Stimulated activated naive CD8-positive, alpha-beta T cell treated with anti-CD3 and anti-CD28 coated beads, Interleukin-15, Interleukin-2, amounts not matched to agents 100 ng/mL and 50 ng/mL, for 24 hours (primary cell): ENCODE measurements at regions not wholly inside any gene's neighbourhood (a gene's known extent, or its start where the extent isn't known, plus 50 kb on each side); places are given as distances from the start of the nearest gene placed in this dataset.

Experiments used
- H3K27ac Mint-ChIP-seq: one replicate; pipeline ENCODE4 v1.8.0; 2021; ENCODE audit warnings: mild to moderate bottlenecking, mixed read lengths
- H3K27me3 Mint-ChIP-seq: one replicate; pipeline ENCODE4 v1.8.0; 2021; ENCODE audit warnings: mixed read lengths
- H3K36me3 Mint-ChIP-seq: one replicate; pipeline ENCODE4 v1.8.0; 2021; ENCODE audit warnings: low read depth, mixed read lengths
- H3K4me1 Mint-ChIP-seq: one replicate; pipeline ENCODE4 v1.8.0; 2021; ENCODE audit warnings: low read depth, mixed read lengths
- H3K4me3 Mint-ChIP-seq: one replicate; pipeline ENCODE4 v1.8.0; 2021; ENCODE audit warnings: mild to moderate bottlenecking, mixed read lengths
- H3K9me3 Mint-ChIP-seq: one replicate; pipeline ENCODE4 v1.8.0; 2021; ENCODE audit warnings: mixed read lengths

GRCh38 chr6:971981-972640 lies 279.2 kb upstream of the EXOC2 start:
- Mint-ChIP-seq H3K4me3 (no peak overlapping the region), H3K27me3 (peaks cover 6% of the 10 kb centered on the region), H3K36me3 (no peaks in the 10 kb centered on the region), H3K9me3 (peaks cover 5% of the 10 kb centered on the region), H3K4me1 (no peaks in the 10 kb centered on the region), H3K27ac (no peak overlapping the region)

- Mint-ChIP-seq H3K4me3 (no peak overlapping the region), H3K4me1 (no peaks in the 10 kb centered on the region), H3K9me3 (no peaks in the 10 kb centered on the region), H3K27me3 (peaks cover 20% of the 10 kb centered on the region), H3K27ac (no peak overlapping the region), H3K36me3 (no peaks in the 10 kb centered on the region)
Observed at GRCh38 chr6:968791-969190, 275.9 kb upstream of the EXOC2 start.

DNA sequence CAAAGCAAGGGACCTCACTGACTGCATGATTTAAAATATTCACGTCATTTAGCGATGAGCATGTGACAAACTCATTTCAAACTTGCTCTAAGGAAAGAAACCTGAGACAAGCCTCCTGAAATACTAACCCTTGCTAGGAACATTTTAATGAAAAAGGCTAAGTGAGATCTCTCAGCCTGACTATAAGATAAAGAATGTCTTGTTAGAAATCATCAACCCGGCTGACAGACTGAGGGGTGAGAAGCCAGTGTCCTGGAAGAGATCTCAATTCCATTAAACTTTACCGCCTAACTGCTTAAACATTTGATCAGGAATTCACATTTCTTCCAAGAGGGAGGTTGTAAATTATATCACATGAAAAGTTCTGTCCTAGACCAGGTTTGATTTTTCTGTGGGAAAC lies 274.8 kb upstream of the EXOC2 start:
- peaks cover 26% of the 10 kb centered on the region for H3K27me3 Mint-ChIP-seq
- no peak overlapping the region for H3K27ac Mint-ChIP-seq
- H3K4me3 Mint-ChIP-seq = no peak overlapping the region
- H3K36me3 Mint-ChIP-seq = no peaks in the 10 kb centered on the region
- H3K9me3 Mint-ChIP-seq = no peaks in the 10 kb centered on the region
- H3K4me1 Mint-ChIP-seq = no peaks in the 10 kb centered on the region

GRCh38 chr6:965343-965742 lies 272.4 kb upstream of the EXOC2 start:
- no peaks in the 10 kb centered on the region for H3K4me1 Mint-ChIP-seq
- no peak overlapping the region for H3K4me3 Mint-ChIP-seq
- no peak overlapping the region for H3K27ac Mint-ChIP-seq
- peaks cover 30% of the 10 kb centered on the region for H3K27me3 Mint-ChIP-seq
- no peaks in the 10 kb centered on the region for H3K9me3 Mint-ChIP-seq
- H3K36me3 Mint-ChIP-seq = no peaks in the 10 kb centered on the region

DNA sequence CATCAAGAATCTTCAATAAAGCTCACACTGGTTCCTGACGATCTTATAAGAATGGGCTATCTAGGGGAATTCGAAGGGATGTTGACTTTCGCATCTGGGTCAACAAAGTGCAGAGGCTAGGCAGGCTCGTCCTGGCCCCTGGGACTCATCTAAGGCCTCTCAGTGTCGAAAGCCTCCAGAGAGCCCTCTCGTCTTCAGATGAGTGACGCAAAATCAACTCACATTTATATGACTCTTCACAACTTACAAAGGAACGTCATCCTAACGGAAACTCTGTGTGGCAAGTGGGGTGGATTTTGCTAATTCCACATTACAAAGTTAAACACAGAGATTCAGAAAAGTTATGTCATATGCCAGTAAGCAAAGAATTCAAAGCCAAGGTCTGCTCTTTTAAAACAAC lies 270.5 kb upstream of the EXOC2 start:
- H3K36me3 Mint-ChIP-seq = no peaks in the 10 kb centered on the region
- no peak overlapping the region for H3K4me3 Mint-ChIP-seq
- H3K9me3 Mint-ChIP-seq = no peaks in the 10 kb centered on the region
- no peak overlapping the region for H3K27ac Mint-ChIP-seq
- H3K27me3 Mint-ChIP-seq = peaks cover 36% of the 10 kb centered on the region
- H3K4me1 Mint-ChIP-seq = no peaks in the 10 kb centered on the region

DNA sequence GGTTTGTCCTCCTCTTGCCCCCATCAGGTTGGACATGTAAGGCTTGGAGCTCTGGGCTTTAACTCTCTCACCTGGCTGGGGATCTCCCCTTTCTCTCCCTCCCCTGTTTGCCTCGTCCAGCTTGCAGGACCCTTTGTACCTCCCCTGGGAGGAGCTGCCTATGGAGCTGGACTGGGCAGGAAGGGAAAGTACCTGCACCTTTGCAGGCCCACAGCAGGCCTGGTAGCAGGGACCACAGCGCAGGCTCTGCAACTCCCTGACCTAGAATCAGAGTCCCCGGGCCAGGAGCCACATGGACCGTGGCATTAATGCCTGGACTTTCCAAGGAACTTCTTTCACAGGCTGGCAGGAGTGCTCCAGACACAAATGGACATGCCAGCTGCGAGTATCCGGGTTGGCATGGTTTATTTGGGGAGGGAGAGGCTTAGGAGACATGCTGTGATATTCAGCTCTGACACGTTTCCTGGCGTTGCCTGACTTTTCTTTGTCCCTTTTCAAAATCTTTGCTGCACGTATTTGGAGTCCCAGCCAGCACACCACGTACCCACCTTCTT lies 268.5 kb upstream of the EXOC2 start:
- no peak overlapping the region for H3K4me3 Mint-ChIP-seq
- no peaks in the 10 kb centered on the region for H3K9me3 Mint-ChIP-seq
- H3K36me3 Mint-ChIP-seq = no peaks in the 10 kb centered on the region
- peaks cover 39% of the 10 kb centered on the region for H3K27me3 Mint-ChIP-seq
- no peaks in the 10 kb centered on the region for H3K4me1 Mint-ChIP-seq
- H3K27ac Mint-ChIP-seq = no peak overlapping the region

- Mint-ChIP-seq H3K27ac (no peak overlapping the region), H3K9me3 (no peaks in the 10 kb centered on the region), H3K4me3 (no peak overlapping the region), H3K36me3 (no peaks in the 10 kb centered on the region), H3K27me3 (peaks cover 34% of the 10 kb centered on the region), H3K4me1 (no peaks in the 10 kb centered on the region)
Observed at GRCh38 chr6:960356-960755, 267.4 kb upstream of the EXOC2 start.

DNA sequence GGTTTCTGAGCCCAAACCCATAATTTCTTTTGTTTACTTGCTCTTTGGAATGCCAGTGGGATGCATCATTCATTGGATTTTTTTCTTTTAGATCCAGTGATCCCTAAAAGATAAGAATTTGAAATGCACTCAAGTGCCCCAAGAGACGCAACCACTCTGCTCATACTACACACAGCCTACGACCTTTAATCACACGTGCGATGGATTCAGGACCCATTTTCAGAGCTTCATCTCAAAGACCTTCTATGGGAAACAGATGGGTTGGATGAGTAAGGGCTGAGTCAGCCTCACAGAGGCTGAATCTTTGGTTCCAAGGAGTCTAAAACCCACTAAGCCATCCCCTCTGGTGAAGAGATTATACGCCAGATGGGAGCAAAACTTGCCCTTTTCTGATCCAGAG lies 265.5 kb upstream of the EXOC2 start:
- Mint-ChIP-seq H3K27me3 (peaks cover 32% of the 10 kb centered on the region), H3K9me3 (no peaks in the 10 kb centered on the region), H3K27ac (no peak overlapping the region), H3K4me3 (no peak overlapping the region), H3K36me3 (no peaks in the 10 kb centered on the region), H3K4me1 (no peaks in the 10 kb centered on the region)

- Mint-ChIP-seq H3K27ac (no peak overlapping the region), H3K36me3 (no peaks in the 10 kb centered on the region), H3K4me3 (no peak overlapping the region), H3K9me3 (no peaks in the 10 kb centered on the region), H3K4me1 (no peaks in the 10 kb centered on the region), H3K27me3 (peaks cover 35% of the 10 kb centered on the region)
Observed at GRCh38 chr6:951399-952181, 258.7 kb upstream of the EXOC2 start.

DNA sequence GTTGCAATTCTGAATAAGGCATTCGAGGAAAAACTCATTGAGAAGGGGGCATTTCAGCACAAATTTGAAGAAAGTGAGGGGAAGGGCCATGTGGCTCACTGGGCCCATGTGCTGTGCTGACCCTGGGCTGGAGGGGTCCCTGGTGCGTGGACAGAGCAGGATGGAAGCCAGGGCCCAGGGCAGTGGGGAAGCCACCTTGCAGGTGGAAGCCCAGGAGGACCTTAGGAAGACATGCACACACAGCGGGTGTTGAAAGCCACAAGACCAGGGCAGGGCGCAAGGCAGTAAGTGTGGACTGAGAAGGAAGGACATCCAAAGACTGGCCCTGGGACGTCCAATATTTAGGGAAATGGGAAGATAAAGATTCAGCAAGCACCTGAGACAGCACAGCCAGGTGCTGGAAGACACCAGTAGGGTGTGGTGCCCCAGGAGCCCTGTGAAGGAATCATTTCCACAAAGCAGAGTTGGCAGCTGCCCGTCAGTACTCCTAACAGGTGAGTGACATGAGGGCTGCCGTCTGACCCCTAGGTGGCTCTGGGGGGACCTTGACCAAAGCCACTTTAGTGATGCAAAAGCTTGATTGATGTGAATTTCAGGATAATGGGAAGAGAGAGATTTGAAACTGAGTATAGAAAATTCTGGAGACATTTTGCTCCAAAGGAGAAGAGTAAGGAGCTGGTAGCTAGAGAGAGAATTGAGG lies 254.4 kb upstream of the EXOC2 start:
- Mint-ChIP-seq H3K4me3 (no peak overlapping the region), H3K36me3 (no peaks in the 10 kb centered on the region), H3K27ac (no peak overlapping the region), H3K27me3 (peaks cover 17% of the 10 kb centered on the region), H3K4me1 (no peaks in the 10 kb centered on the region), H3K9me3 (no peaks in the 10 kb centered on the region)

GRCh38 chr6:946546-946945 lies 253.6 kb upstream of the EXOC2 start:
- Mint-ChIP-seq H3K36me3 (no peaks in the 10 kb centered on the region), H3K4me3 (no peak overlapping the region), H3K27ac (no peak overlapping the region), H3K4me1 (no peaks in the 10 kb centered on the region), H3K9me3 (no peaks in the 10 kb centered on the region), H3K27me3 (peaks cover 17% of the 10 kb centered on the region)

GRCh38 chr6:939526-940252 lies 246.8 kb upstream of the EXOC2 start:
- Mint-ChIP-seq H3K4me1 (no peaks in the 10 kb centered on the region), H3K36me3 (no peaks in the 10 kb centered on the region), H3K27ac (no peak overlapping the region), H3K9me3 (no peaks in the 10 kb centered on the region), H3K4me3 (no peak overlapping the region), H3K27me3 (peaks cover 7% of the 10 kb centered on the region)

GRCh38 chr6:938916-939315 lies 246.0 kb upstream of the EXOC2 start:
- H3K9me3 Mint-ChIP-seq = no peaks in the 10 kb centered on the region
- H3K4me1 Mint-ChIP-seq = no peaks in the 10 kb centered on the region
- no peak overlapping the region for H3K4me3 Mint-ChIP-seq
- H3K27ac Mint-ChIP-seq = no peak overlapping the region
- peaks cover 7% of the 10 kb centered on the region for H3K27me3 Mint-ChIP-seq
- no peaks in the 10 kb centered on the region for H3K36me3 Mint-ChIP-seq

DNA sequence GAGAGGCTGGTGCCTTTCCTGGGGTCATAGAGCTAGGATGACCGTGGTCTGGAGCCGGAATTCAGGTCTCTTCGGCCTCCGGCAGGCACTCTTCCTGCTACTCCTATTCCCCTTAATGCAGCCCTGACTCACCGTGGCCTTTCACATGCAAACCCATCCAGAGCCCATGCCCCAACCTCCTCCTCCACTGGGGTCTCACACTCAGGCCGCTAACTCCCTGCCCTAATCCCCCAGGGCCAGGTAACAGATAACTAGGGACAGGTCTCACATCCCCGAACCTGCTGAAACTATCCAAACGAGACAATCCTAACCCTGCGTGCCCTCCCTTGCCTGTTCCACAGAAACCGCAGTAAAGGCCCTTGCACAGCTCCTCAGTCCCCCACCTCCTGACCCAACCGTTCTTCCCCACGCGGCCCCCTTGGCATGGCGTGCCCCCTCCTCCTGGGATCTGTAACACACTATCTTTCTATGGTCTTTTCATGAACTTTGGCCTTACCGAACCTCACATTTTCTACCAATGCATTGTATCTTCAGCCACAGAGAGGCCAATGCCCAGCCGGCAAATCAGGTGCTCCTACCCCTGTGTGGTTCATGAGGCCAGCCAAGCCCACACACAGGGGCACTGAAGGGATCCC lies 245.4 kb upstream of the EXOC2 start:
- no peaks in the 10 kb centered on the region for H3K36me3 Mint-ChIP-seq
- H3K27me3 Mint-ChIP-seq = peaks cover 7% of the 10 kb centered on the region
- no peak overlapping the region for H3K4me3 Mint-ChIP-seq

More for the DNA sequence above, 245.4 kb upstream of the EXOC2 start:
- no peak overlapping the region for H3K27ac Mint-ChIP-seq
- no peaks in the 10 kb centered on the region for H3K9me3 Mint-ChIP-seq
- H3K4me1 Mint-ChIP-seq = no peaks in the 10 kb centered on the region
